GM23248 (cell line): ENCODE measurements at regions not wholly inside any gene's neighbourhood (a gene's known extent, or its start where the extent isn't known, plus 50 kb on each side); places are given as distances from the start of the nearest gene placed in this dataset.

Experiments used
- DNase-seq: peaks from one replicate; pipeline ENCODE4 v3.0.0-alpha.2; 2015
- H2AFZ ChIP-seq: fragments of 200-600 bp; sonication (generic); 2 replicates; pipeline ENCODE4 v1.6.1; 2016; ENCODE audit warnings: antibody characterized with exemption
- H3F3A ChIP-seq: fragments of 200-600 bp; sonication (generic); 2 replicates; pipeline ENCODE4 v1.6.1; 2016; ENCODE audit warnings: mild to moderate bottlenecking, antibody characterized with exemption, mixed run types; ENCODE audit not compliant: insufficient read depth
- H3K27ac ChIP-seq: fragments of 200-600 bp; sonication (generic); 2 replicates; pipeline ENCODE4 v1.5.1; 2016; ENCODE audit warnings: mild to moderate bottlenecking
- H3K27me3 ChIP-seq: fragments of 200-600 bp; sonication (generic); replicated peaks from 2 replicates; pipeline ENCODE4 v1.6.1; 2016; ENCODE audit warnings: mild to moderate bottlenecking; ENCODE audit not compliant: insufficient read depth
- H3K36me3 ChIP-seq: fragments of 200-600 bp; sonication (generic); 2 replicates; pipeline ENCODE4 v1.6.1; 2016; ENCODE audit warnings: low read depth, mild to moderate bottlenecking
- H3K4me1 ChIP-seq: fragments of 200-600 bp; sonication (generic); 2 replicates; pipeline ENCODE4 v1.6.1; 2016; ENCODE audit warnings: mild to moderate bottlenecking; ENCODE audit not compliant: insufficient read depth
- H3K4me2 ChIP-seq: fragments of 200-600 bp; sonication (generic); one replicate; pipeline ENCODE4 v1.6.1; 2016; ENCODE audit warnings: mild to moderate bottlenecking; ENCODE audit not compliant: unreplicated experiment
- H3K4me3 ChIP-seq: fragments of 200-600 bp; sonication (generic); 2 replicates; pipeline ENCODE4 v1.5.1; 2016; ENCODE audit warnings: mild to moderate bottlenecking
- H3K79me2 ChIP-seq: fragments of 200-600 bp; sonication (generic); 2 replicates; pipeline ENCODE4 v1.6.1; 2016; ENCODE audit warnings: mild to moderate bottlenecking; ENCODE audit not compliant: insufficient read depth
- H3K9ac ChIP-seq: fragments of 200-600 bp; sonication (generic); 2 replicates; pipeline ENCODE4 v1.6.1; 2016; ENCODE audit warnings: mild to moderate bottlenecking
- H3K9me2 ChIP-seq: fragments of 200-600 bp; sonication (generic); 2 replicates; pipeline ENCODE4 v1.6.1; 2016; ENCODE audit warnings: mixed run types, mild to moderate bottlenecking, moderate library complexity; ENCODE audit not compliant: insufficient read depth
- H3K9me3 ChIP-seq: fragments of 200-600 bp; sonication (generic); one replicate; pipeline ENCODE4 v1.6.1; 2017; ENCODE audit warnings: low read depth
- H4K20me1 ChIP-seq: fragments of 200-600 bp; sonication (generic); 2 replicates; pipeline ENCODE4 v1.6.0; 2016; ENCODE audit not compliant: insufficient read depth
- EZH2 ChIP-seq: fragments of 200-600 bp; sonication (generic); IDR thresholded peaks from 2 replicates; pipeline ENCODE4 v1.6.1; 2018; ENCODE audit warnings: antibody characterized with exemption, mild to moderate bottlenecking; ENCODE audit not compliant: insufficient read depth, poor library complexity, severe bottlenecking
- EZH2phosphoT487 ChIP-seq: fragments of 200-600 bp; sonication (generic); IDR thresholded peaks from 2 replicates; pipeline ENCODE4 v1.6.1; 2018; ENCODE audit warnings: antibody characterized with exemption, moderate library complexity, mild to moderate bottlenecking, low read depth; ENCODE audit not compliant: insufficient read depth
- WGBS, 2 experiments: methylation state at CpG; one replicate each; pipeline ENCODE4 v1.1.6; 2015 to 2017; ENCODE audit warnings: low lambda C conversion rate in 2 of 2, low coverage in 1 of 2; ENCODE audit errors: missing lambda C conversion rate in 2 of 2; 5-methylcytosine and 5-hydroxymethylcytosine counted together
- in situ Hi-C: fragments of 300-500 bp; cut with MboI; formaldehyde crosslinking; loops from 2 replicates; pipeline ENCODE4 v1.15.0; 2020

DNA sequence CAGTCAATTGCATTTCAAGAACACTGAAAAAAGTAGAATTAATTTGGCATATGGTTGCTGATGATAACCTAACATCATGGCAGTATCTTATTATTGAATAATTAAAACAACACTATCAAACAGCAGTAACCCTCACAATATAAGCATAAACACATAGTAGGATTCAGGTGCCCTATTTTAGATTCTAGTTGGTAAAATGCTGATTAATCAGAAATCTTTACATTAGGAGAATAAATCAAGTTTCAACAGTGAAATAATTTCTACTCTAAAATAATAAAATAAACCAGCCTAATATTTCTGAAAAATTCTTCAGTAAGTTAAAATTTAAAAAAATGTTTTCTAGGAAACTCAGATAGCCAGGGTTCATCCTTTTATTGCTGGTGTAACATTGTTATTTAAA is 76.4 kb upstream of the NUDT12 start:
- TF ChIP-seq EZH2: no peak
- no peak for TF ChIP-seq EZH2phosphoT487
- no peaks in the 10 kb centered on the region for H3K9me3 ChIP-seq
- H3K9me2 ChIP-seq: no peaks in the 10 kb centered on the region
- H3K4me2 ChIP-seq: no peak overlapping the region
- no peaks in the 10 kb centered on the region for H4K20me1 ChIP-seq
- H3K4me3 ChIP-seq: no peak overlapping the region
- H3K36me3 ChIP-seq: no peaks in the 10 kb centered on the region
- DNase-seq: no peak
- in situ Hi-C loops: no loop called here
- H2AFZ ChIP-seq: no peak overlapping the region
- no peak overlapping the region for H3K27ac ChIP-seq
- H3K9ac ChIP-seq: no peak overlapping the region
- H3K27me3 ChIP-seq: no peaks in the 10 kb centered on the region
- no peaks in the 10 kb centered on the region for H3K79me2 ChIP-seq
- no peaks in the 10 kb centered on the region for H3K4me1 ChIP-seq
- H3F3A ChIP-seq: no peaks in the 10 kb centered on the region

DNA sequence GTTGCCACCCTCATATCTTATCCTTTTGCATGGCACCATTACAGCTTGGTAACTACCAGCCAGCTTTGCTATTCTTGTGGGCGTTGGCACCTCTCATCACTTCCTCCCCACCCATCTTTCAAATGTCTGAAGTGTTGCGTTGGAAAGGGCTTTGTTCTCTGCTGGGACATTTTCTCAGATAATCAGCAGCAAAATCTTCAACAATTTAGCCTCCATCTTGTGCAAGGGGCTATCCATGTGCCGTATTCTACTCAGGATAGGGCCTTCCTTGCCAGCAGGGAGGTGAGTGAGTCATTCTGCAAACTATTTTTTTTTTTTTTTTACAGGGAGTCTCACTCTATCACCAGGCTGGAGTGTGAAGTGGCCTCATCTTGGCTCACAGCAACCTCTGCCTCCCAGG is 62.1 kb upstream of the NUDT12 start:
- no peaks in the 10 kb centered on the region for H3K27me3 ChIP-seq
- H4K20me1 ChIP-seq: no peaks in the 10 kb centered on the region
- H3K9me2 ChIP-seq: no peaks in the 10 kb centered on the region
- no peak overlapping the region for H3K4me2 ChIP-seq
- in situ Hi-C loops: no loop called here
- DNase-seq: no peak
- H3K79me2 ChIP-seq: no peaks in the 10 kb centered on the region
- no peak overlapping the region for H3K27ac ChIP-seq
- no peak overlapping the region for H2AFZ ChIP-seq
- H3K4me1 ChIP-seq: no peaks in the 10 kb centered on the region
- H3K4me3 ChIP-seq: no peak overlapping the region
- H3K9me3 ChIP-seq: no peaks in the 10 kb centered on the region
- TF ChIP-seq EZH2phosphoT487: no peak
- TF ChIP-seq EZH2: no peak
- H3F3A ChIP-seq: no peaks in the 10 kb centered on the region
- 25 to 32% methylated on average over 3 of the region's 3 CpGs for WGBS, 2 experiments
- no peaks in the 10 kb centered on the region for H3K36me3 ChIP-seq
- no peak overlapping the region for H3K9ac ChIP-seq

DNA sequence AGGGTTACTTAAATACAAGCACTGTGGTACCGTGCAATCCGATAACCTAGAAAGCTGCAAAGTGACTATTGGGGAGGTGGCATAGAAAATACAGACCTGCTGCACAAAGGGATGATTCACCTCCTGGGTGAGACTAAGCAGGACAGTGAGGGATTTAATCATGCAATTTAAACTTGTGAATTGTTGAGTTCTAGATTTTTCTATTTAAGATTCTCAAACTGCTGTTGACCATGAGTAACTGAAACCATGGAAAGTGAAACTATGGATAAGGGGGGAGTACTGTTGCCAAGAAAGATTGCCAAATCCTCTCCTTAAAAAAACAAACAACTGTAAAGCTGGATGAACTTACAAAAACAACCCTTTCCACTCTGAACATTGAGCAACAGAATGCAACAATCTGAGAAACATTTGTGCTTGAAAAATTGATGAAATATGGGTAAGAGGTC is 61.5 kb upstream of the NUDT12 start:
- no peak overlapping the region for H3K4me3 ChIP-seq
- H3K4me2 ChIP-seq: no peak overlapping the region
- DNase-seq: peak; percentile 2
- no peaks in the 10 kb centered on the region for H3K9me3 ChIP-seq
- no peak overlapping the region for H3K27ac ChIP-seq
- H3F3A ChIP-seq: no peaks in the 10 kb centered on the region
- H4K20me1 ChIP-seq: no peaks in the 10 kb centered on the region
- 29 to 45% methylated on average over 2 of the region's 2 CpGs for WGBS, 2 experiments
- no peaks in the 10 kb centered on the region for H3K27me3 ChIP-seq
- H3K79me2 ChIP-seq: no peaks in the 10 kb centered on the region
- H3K4me1 ChIP-seq: no peaks in the 10 kb centered on the region
- no peaks in the 10 kb centered on the region for H3K36me3 ChIP-seq
- H3K9ac ChIP-seq: no peak overlapping the region
- no peak overlapping the region for H2AFZ ChIP-seq
- in situ Hi-C loops: no loop called here
- H3K9me2 ChIP-seq: no peaks in the 10 kb centered on the region
- TF ChIP-seq EZH2 (no peak), EZH2phosphoT487 (no peak)

DNA sequence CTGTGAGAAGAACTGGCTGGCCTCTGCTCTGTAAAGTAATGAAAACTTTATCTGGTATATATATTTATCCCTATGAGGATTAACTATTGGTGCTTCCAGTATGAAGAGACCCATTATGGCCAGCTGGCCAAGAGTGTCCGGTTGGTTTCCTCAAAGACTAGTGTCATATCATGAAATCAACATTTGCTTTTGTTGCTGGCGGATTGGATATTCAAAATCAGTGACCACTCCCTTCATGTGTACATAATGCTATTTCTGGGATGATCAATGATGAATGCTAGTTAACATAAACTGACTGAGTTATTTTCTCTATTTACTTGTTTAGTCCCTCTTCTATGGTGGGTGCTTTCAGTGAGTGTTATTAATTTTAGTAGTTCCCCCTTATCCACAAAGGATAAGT is 60.8 kb upstream of the NUDT12 start:
- 25 to 38% methylated on average over 2 of the region's 2 CpGs for WGBS, 2 experiments
- no peaks in the 10 kb centered on the region for H4K20me1 ChIP-seq
- no peaks in the 10 kb centered on the region for H3K4me1 ChIP-seq
- in situ Hi-C loops: no loop called here
- no peak overlapping the region for H3K27ac ChIP-seq
- no peaks in the 10 kb centered on the region for H3K36me3 ChIP-seq
- H3K79me2 ChIP-seq: no peaks in the 10 kb centered on the region
- H3K9ac ChIP-seq: no peak overlapping the region
- H3K4me3 ChIP-seq: no peak overlapping the region
- no peaks in the 10 kb centered on the region for H3K9me3 ChIP-seq
- H2AFZ ChIP-seq: no peak overlapping the region
- H3K27me3 ChIP-seq: no peaks in the 10 kb centered on the region
- no peaks in the 10 kb centered on the region for H3F3A ChIP-seq
- TF ChIP-seq EZH2phosphoT487 (no peak), EZH2 (no peak)
- no peaks in the 10 kb centered on the region for H3K9me2 ChIP-seq
- no peak for DNase-seq
- no peak overlapping the region for H3K4me2 ChIP-seq

DNA sequence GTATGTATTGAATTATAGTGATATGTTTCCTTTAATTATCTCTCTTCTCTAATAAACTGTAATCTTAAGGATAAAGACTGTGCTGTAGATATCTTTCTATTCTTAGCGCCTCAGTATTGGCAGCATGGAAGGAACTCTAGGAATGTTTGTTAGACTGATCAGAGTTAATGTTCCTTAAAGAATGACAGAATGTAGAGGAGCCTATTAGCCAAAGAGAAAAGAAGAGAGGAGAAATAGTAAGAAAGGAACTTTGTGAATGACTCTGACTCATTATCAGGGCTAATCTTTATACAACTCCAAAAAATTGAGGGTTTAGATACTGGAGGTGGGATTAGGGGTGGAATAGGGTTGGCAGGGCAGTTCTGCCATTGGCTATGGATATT is 59.0 kb upstream of the NUDT12 start:
- no peaks in the 10 kb centered on the region for H3K4me1 ChIP-seq
- H3K9me3 ChIP-seq: no peaks in the 10 kb centered on the region
- no peak overlapping the region for H3K27ac ChIP-seq
- no peaks in the 10 kb centered on the region for H4K20me1 ChIP-seq
- in situ Hi-C loops: no loop called here
- no peaks in the 10 kb centered on the region for H3K27me3 ChIP-seq
- H3K36me3 ChIP-seq: no peaks in the 10 kb centered on the region
- H3K9ac ChIP-seq: no peak overlapping the region
- no peak overlapping the region for H3K4me2 ChIP-seq
- DNase-seq: no peak
- TF ChIP-seq EZH2phosphoT487 (no peak), EZH2 (no peak)
- H3K79me2 ChIP-seq: no peaks in the 10 kb centered on the region
- no peaks in the 10 kb centered on the region for H3K9me2 ChIP-seq
- H3F3A ChIP-seq: no peaks in the 10 kb centered on the region
- WGBS, 2 experiments: 31 to 37% methylated on average over 1 of the region's 1 CpG
- no peak overlapping the region for H2AFZ ChIP-seq
- no peak overlapping the region for H3K4me3 ChIP-seq
